Heart left ventricle (tissue), 13 donors: ENCODE measurements at regions not wholly inside any gene's neighbourhood (a gene's known extent, or its start where the extent isn't known, plus 50 kb on each side); places are given as distances from the start of the nearest gene placed in this dataset.

Experiments used
- CTCF ChIP-seq, 12 donors: fragments of 200-600 bp; sonication (generic) in 4 of 12; IDR thresholded peaks; one replicate each; pipeline versions ENCODE4 v1.5.0 to v1.8.0; 2018 to 2022; ENCODE audit warnings: antibody characterized with exemption in 12 of 12, mild to moderate bottlenecking in 5 of 12
- POLR2A ChIP-seq, 2 donors: fragments of 450-650 bp; IDR thresholded peaks; one replicate each; pipeline ENCODE4 v1.6.1; 2017; ENCODE audit warnings: antibody characterized with exemption in 2 of 2, mild to moderate bottlenecking in 2 of 2, moderate library complexity in 2 of 2
- donor health status: ischemic (EF 13 %, LVEDD 7.1; RV severe dilation, severe dysfunction).
- donor health status: DM: no; HTN: yes; CAD: no.
- donor health status: DM: no; HTN: no; CAD: no.
- donor health status: ischemic (EF 25% LVEDD 6.9; RV normal size, moderate dysfunction).
- donor health status: ischemic (EF 25% LVEDD 5.7; RV mildly dilated, moderate dysfunction).
- donor health status: ischemic (EF 35%, LVEDD 5.7; RV mildly dilated, moderate dysfunction).
- donor health status: nonischemic (EF 11% LVEDD 7.7; RV severe dilation, severe dysfunction).
- donor health status: DM: yes; HTN: yes; CAD: no.
- donor health status: PGD.
- donor health status: ischemic (EF 29% LVEDD 5.4; RV normal size, mild dysfunction).
- donor health status: nonischemic (EF 23%, LVEDD 6.1; RV moderate dilation, normal function).

GRCh38 chr2:56801770-56802169 lies 618.0 kb downstream of the CCDC85A start:
- TF ChIP-seq CTCF (IDR thresholded peaks at IDR 0.05) (no peak), POLR2A (IDR thresholded peaks at IDR 0.05) (no peak)
